CD14-positive monocyte (primary cell): ENCODE measurements at regions not wholly inside any gene's neighbourhood (a gene's known extent, or its start where the extent isn't known, plus 50 kb on each side); places are given as distances from the start of the nearest gene placed in this dataset.
"Not testable (repeated sequence)": the region's sequence is repeated elsewhere in the genome, so short reads cannot be mapped to it uniquely, and the experiment has no call there.

Experiments used
- DNase-seq, 3 donors: peaks; one replicate each; pipeline ENCODE4 v3.0.0-alpha.2; 2011 to 2022
- H2AFZ ChIP-seq: 2 replicates; pipeline ENCODE4 v1.6.0; 2012; ENCODE audit warnings: mild to moderate bottlenecking, low read depth, low read length, inconsistent platforms; ENCODE audit not compliant: insufficient read depth, poor library complexity, severe bottlenecking
- H3K27ac ChIP-seq, 2 donors: 1 replicate in 1 of 2; 2 replicates in 1 of 2; pipeline ENCODE4 v1.5.1; 2012 to 2013; ENCODE audit warnings: low read length in 2 of 2, control low read depth in 1 of 2, inconsistent platforms in 1 of 2, low read depth in 1 of 2, mild to moderate bottlenecking in 1 of 2
- H3K27me3 ChIP-seq, 2 donors: one replicate each; pipeline versions ENCODE4 v1.6.0 to v1.6.1; 2011 to 2013; ENCODE audit warnings: low read length in 2 of 2; ENCODE audit not compliant: control insufficient read depth in 2 of 2, insufficient read depth in 2 of 2
- H3K36me3 ChIP-seq, 2 donors: replicated peaks in 1 of 2; 1 replicate in 1 of 2; 2 replicates in 1 of 2; pipeline versions ENCODE4 v1.5.1 to v1.6.1; 2012 to 2013; ENCODE audit warnings: low read length in 2 of 2, control low read depth in 1 of 2, inconsistent platforms in 1 of 2, mild to moderate bottlenecking in 1 of 2; ENCODE audit not compliant: insufficient read depth in 2 of 2, control insufficient read depth in 1 of 2
- H3K4me1 ChIP-seq, 2 donors: 1 replicate in 1 of 2; 2 replicates in 1 of 2; pipeline versions ENCODE4 v1.5.1 to v1.6.1; 2012 to 2013; ENCODE audit warnings: low read length in 2 of 2, control low read depth in 1 of 2, inconsistent platforms in 1 of 2, mild to moderate bottlenecking in 1 of 2, moderate library complexity in 1 of 2; ENCODE audit not compliant: insufficient read depth in 2 of 2, control insufficient read depth in 1 of 2
- H3K4me2 ChIP-seq: replicated peaks from 2 replicates; pipeline ENCODE3; 2012; ENCODE audit warnings: low read length, moderate library complexity, mild to moderate bottlenecking; ENCODE audit not compliant: poor library complexity, severe bottlenecking; ENCODE audit errors: extremely low read depth
- H3K4me3 ChIP-seq, 3 experiments: fragments of 200-600 bp in 1 of 3; sonication (generic) in 1 of 3; replicated peaks in 1 of 3; 1 replicate in 2 of 3; 2 replicates in 1 of 3; pipeline ENCODE4 v1.5.1; 2011 to 2013; ENCODE audit warnings: low read length in 3 of 3, mild to moderate bottlenecking in 3 of 3, control low read depth in 2 of 3, low read depth in 2 of 3, inconsistent platforms in 1 of 3, moderate library complexity in 1 of 3
- H3K79me2 ChIP-seq: 2 replicates; pipeline ENCODE4 v1.6.0; 2012; ENCODE audit warnings: mild to moderate bottlenecking, control low read depth, inconsistent platforms, low read length, moderate library complexity; ENCODE audit not compliant: insufficient read depth
- H3K9ac ChIP-seq: 2 replicates; pipeline ENCODE4 v1.6.0; 2017; ENCODE audit warnings: low read length, mild to moderate bottlenecking; ENCODE audit not compliant: insufficient read depth, poor library complexity, severe bottlenecking
- H3K9me3 ChIP-seq, 2 donors: replicated peaks in 1 of 2; 1 replicate in 1 of 2; 2 replicates in 1 of 2; pipeline versions ENCODE4 v1.5.1 to v1.6.1; 2012 to 2013; ENCODE audit warnings: low read length in 2 of 2, control low read depth in 1 of 2; ENCODE audit not compliant: control insufficient read depth in 1 of 2, insufficient read depth in 1 of 2
- H4K20me1 ChIP-seq: 2 replicates; pipeline ENCODE4 v1.6.0; 2012; ENCODE audit warnings: mild to moderate bottlenecking, low read length, control low read depth, moderate library complexity; ENCODE audit not compliant: insufficient read depth
- H3K27ac Mint-ChIP-seq, 7 donors: one replicate each; pipeline ENCODE4 v1.8.0; 2020; ENCODE audit warnings: mild to moderate bottlenecking in 7 of 7, mixed read lengths in 7 of 7, moderate library complexity in 6 of 7, inconsistent platforms in 2 of 7
- H3K27me3 Mint-ChIP-seq, 3 donors: one replicate each; pipeline ENCODE4 v1.8.0; 2021 to 2022; ENCODE audit warnings: low read depth in 3 of 3, mild to moderate bottlenecking in 3 of 3, mixed read lengths in 3 of 3, moderate library complexity in 3 of 3, inconsistent platforms in 1 of 3
- H3K36me3 Mint-ChIP-seq, 2 donors: one replicate each; pipeline ENCODE4 v1.8.0; 2020; ENCODE audit warnings: mixed read lengths in 2 of 2, inconsistent platforms in 1 of 2, mild to moderate bottlenecking in 1 of 2
- H3K4me1 Mint-ChIP-seq: one replicate; pipeline ENCODE4 v1.8.0; 2020; ENCODE audit warnings: mild to moderate bottlenecking, mixed read lengths
- H3K4me3 Mint-ChIP-seq, 2 donors: one replicate each; pipeline ENCODE4 v1.8.0; 2020; ENCODE audit warnings: mild to moderate bottlenecking in 2 of 2, mixed read lengths in 2 of 2, moderate library complexity in 1 of 2
- H3K9me3 Mint-ChIP-seq, 7 donors: one replicate each; pipeline ENCODE4 v1.8.0; 2020 to 2022; ENCODE audit warnings: mixed read lengths in 7 of 7, mild to moderate bottlenecking in 6 of 7, moderate library complexity in 6 of 7, inconsistent platforms in 2 of 7
- WGBS: methylation state at CpG from one replicate; pipeline ENCODE4 v1.1.5; 2013; ENCODE audit warnings: missing lambda C conversion rate; ENCODE audit not compliant: insufficient coverage; 5-methylcytosine and 5-hydroxymethylcytosine counted together
- intact Hi-C, 2 donors: fragments of 100-400 bp; cut with micrococcal nuclease; formaldehyde crosslinking; loops; one replicate each; pipeline versions ENCODE4 v1.15.0 to v1.15.1; 2023
- TF ChIP-seq, protein P1 (sequence below): fragments of 200-600 bp; IDR thresholded peaks from one replicate; pipeline ENCODE4 v1.8.0; 2022; ENCODE audit warnings: antibody characterized with exemption, mild to moderate bottlenecking

DNA sequence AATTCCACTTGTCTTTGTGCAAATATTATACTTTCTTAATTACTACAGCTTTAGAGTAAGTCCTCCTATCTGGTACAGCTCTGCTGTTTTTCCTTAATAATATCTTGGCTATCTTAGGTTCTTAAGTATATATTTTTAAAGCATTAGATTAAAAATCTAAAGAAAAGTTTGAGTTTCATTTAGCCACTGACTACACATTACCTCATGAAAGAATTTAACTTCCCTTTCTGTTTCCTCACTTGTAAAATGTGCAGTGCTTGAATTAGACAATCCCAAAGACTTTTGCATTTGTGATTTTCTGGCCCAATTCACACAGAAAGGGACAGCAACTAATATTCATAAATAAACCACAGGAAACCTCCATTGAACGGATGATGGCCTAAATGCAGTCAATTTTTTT, 126.4 kb upstream of the SAMSN1 start:
- Mint-ChIP-seq H3K4me1 (peaks cover 32% of the 10 kb centered on the region), H3K36me3 (peaks cover 0 to 3% of the 10 kb centered on the region in 2 donors), H3K4me3 (no peak overlapping the region), H3K9me3 (peaks cover 0 to 3% (median 0%) of the 10 kb centered on the region in 7 donors), H3K27me3 (no peaks in the 10 kb centered on the region), H3K27ac (no peak overlapping the region)
- no peaks in the 10 kb centered on the region for H3K36me3 ChIP-seq
- H3K79me2 ChIP-seq, result no peaks in the 10 kb centered on the region
- intact Hi-C loops, result no loop called here
- no peak overlapping the region for H3K4me2 ChIP-seq
- peak in 1 of 3 donors; percentile 25 for DNase-seq
- TF ChIP-seq, protein P1, sequence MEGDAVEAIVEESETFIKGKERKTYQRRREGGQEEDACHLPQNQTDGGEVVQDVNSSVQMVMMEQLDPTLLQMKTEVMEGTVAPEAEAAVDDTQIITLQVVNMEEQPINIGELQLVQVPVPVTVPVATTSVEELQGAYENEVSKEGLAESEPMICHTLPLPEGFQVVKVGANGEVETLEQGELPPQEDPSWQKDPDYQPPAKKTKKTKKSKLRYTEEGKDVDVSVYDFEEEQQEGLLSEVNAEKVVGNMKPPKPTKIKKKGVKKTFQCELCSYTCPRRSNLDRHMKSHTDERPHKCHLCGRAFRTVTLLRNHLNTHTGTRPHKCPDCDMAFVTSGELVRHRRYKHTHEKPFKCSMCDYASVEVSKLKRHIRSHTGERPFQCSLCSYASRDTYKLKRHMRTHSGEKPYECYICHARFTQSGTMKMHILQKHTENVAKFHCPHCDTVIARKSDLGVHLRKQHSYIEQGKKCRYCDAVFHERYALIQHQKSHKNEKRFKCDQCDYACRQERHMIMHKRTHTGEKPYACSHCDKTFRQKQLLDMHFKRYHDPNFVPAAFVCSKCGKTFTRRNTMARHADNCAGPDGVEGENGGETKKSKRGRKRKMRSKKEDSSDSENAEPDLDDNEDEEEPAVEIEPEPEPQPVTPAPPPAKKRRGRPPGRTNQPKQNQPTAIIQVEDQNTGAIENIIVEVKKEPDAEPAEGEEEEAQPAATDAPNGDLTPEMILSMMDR, result no peak
- H3K9me3 ChIP-seq, result no peaks in the 10 kb centered on the region
- H3K9ac ChIP-seq, result no peak overlapping the region
- H3K4me3 ChIP-seq, result no peak overlapping the region
- no peaks in the 10 kb centered on the region for H3K27me3 ChIP-seq
- H3K27ac ChIP-seq, result no peak overlapping the region
- WGBS, result no CpG with 5 or more reads among the region's 1 CpG
- no peak overlapping the region for H2AFZ ChIP-seq
- peaks cover 24 to 31% of the 10 kb centered on the region in 2 donors for H3K4me1 ChIP-seq
- H4K20me1 ChIP-seq, result no peaks in the 10 kb centered on the region

DNA sequence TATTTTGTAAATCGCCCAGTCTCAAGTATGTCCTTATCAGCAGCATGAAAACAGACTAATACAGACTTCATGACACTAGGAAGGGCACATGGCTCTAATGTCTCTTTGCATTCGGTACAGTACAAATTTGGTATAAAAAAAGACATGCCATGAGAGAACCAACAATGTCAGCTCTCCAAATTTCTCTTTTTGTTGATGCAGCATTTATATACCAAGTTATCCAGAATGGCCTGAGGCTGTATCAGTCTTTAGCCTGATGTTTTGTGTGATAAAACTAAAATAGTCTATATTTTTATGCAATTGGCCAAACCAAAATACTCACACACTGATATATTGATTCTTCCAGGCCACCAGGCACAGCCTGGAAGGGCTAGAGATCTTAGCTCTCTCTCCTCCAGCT, 124.3 kb upstream of the SAMSN1 start:
- no peaks in the 10 kb centered on the region for H3K27me3 Mint-ChIP-seq
- peaks cover 0 to 3% of the 10 kb centered on the region in 2 donors for H3K36me3 Mint-ChIP-seq
- Histone ChIP-seq H2AFZ (no peak overlapping the region), H3K79me2 (no peaks in the 10 kb centered on the region), H3K4me1 (peaks cover 4 to 10% of the 10 kb centered on the region in 2 donors), H3K9me3 (no peaks in the 10 kb centered on the region), H3K4me3 (no peak overlapping the region), H4K20me1 (no peaks in the 10 kb centered on the region), H3K27me3 (no peaks in the 10 kb centered on the region), H3K36me3 (no peaks in the 10 kb centered on the region), H3K4me2 (no peak overlapping the region), H3K9ac (no peak overlapping the region), H3K27ac (no peak overlapping the region)
- WGBS, result 100% methylated on average over 1 of the region's 2 CpGs
- intact Hi-C loops, result no loop called here
- DNase-seq, result no peak
- H3K4me3 Mint-ChIP-seq, result no peak overlapping the region
- H3K27ac Mint-ChIP-seq, result no peak overlapping the region
- TF ChIP-seq, protein P1, result no peak
- H3K9me3 Mint-ChIP-seq, result peaks cover 0 to 3% (median 0%) of the 10 kb centered on the region in 7 donors
- peaks cover 11% of the 10 kb centered on the region for H3K4me1 Mint-ChIP-seq

DNA sequence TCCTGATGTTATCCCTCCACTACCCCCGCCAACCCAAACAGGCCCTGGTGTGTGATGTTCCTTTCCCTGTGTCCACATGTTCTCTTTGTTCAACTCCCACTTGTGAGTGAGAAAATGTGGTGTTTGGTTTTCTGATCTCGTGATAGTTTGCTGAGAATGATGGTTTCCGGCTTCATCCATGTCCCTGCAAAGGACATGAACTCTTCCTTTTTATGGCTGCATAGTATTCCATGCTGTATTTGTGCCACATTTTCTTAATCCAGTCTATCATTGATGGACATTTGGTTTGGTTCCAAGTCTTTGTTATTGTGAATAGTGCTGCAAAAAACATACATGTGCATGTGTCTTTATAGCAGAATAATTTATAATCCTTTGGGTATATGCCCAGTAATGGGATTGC, 123.0 kb upstream of the SAMSN1 start:
- H3K79me2 ChIP-seq, H3K36me3 ChIP-seq, H4K20me1 ChIP-seq, H3K4me2 ChIP-seq, intact Hi-C loops, H3K9me3 ChIP-seq, H3K27me3 ChIP-seq, H2AFZ ChIP-seq, H3K4me3 ChIP-seq, DNase-seq, H3K36me3 Mint-ChIP-seq, H3K27ac ChIP-seq, H3K27me3 Mint-ChIP-seq, H3K4me3 Mint-ChIP-seq, H3K9ac ChIP-seq, H3K27ac Mint-ChIP-seq, H3K4me1 ChIP-seq: not testable (repeated sequence)
- Mint-ChIP-seq H3K4me1 (peaks cover 11% of the 10 kb centered on the region), H3K9me3 (peaks cover 4 to 11% (median 8%) of the 10 kb centered on the region in 7 donors)
- WGBS, result no CpG with 5 or more reads among the region's 3 CpGs
